ENCODE measurements at regions not wholly inside any gene's neighbourhood (a gene's known extent, or its start where the extent isn't known, plus 50 kb on each side); places are given as distances from the start of the nearest gene placed in this dataset.

- DNase-seq, result no peak
- no peaks in the 10 kb centered on the region for H3K4me1 Mint-ChIP-seq (ENCODE audit: low read depth)
- CTCF ChIA-PET, result no interaction called here
- no peaks in the 10 kb centered on the region for H3K36me3 Mint-ChIP-seq (ENCODE audit: low read depth)
- H3K27me3 Mint-ChIP-seq (ENCODE audit: low read depth), result no peaks in the 10 kb centered on the region
- H3K27ac Mint-ChIP-seq, result no peak overlapping the region
- no peak for ATAC-seq
- no peak overlapping the region for H3K4me3 Mint-ChIP-seq
- POLR2A ChIA-PET, result no interaction called here
- no peaks in the 10 kb centered on the region for H3K9me3 Mint-ChIP-seq (ENCODE audit: insufficient read depth)
Measured at GRCh38 chr18:72470391-72470790, 73.8 kb downstream of the CBLN2 start.

GRCh38 chr18:72468021-72468710, 76.0 kb downstream of the CBLN2 start:
- POLR2A ChIA-PET, result no interaction called here
- no peak for ATAC-seq
- Mint-ChIP-seq H3K4me1 (ENCODE audit: low read depth) (no peaks in the 10 kb centered on the region), H3K27ac (no peak overlapping the region), H3K27me3 (ENCODE audit: low read depth) (no peaks in the 10 kb centered on the region), H3K9me3 (ENCODE audit: insufficient read depth) (no peaks in the 10 kb centered on the region), H3K4me3 (no peak overlapping the region), H3K36me3 (ENCODE audit: low read depth) (no peaks in the 10 kb centered on the region)
- no peak for DNase-seq
- CTCF ChIA-PET, result no interaction called here

- no peak for ATAC-seq
- CTCF ChIA-PET, result no interaction called here
- Mint-ChIP-seq H3K36me3 (ENCODE audit: low read depth) (no peaks in the 10 kb centered on the region), H3K4me3 (no peak overlapping the region), H3K27me3 (ENCODE audit: low read depth) (no peaks in the 10 kb centered on the region), H3K27ac (no peak overlapping the region), H3K4me1 (ENCODE audit: low read depth) (no peaks in the 10 kb centered on the region), H3K9me3 (ENCODE audit: insufficient read depth) (no peaks in the 10 kb centered on the region)
- POLR2A ChIA-PET, result no interaction called here
- no peak for DNase-seq
Measured at GRCh38 chr18:72460210-72460680, 83.9 kb downstream of the CBLN2 start.

GRCh38 chr18:72458271-72458670, 85.9 kb downstream of the CBLN2 start:
- no peak overlapping the region for H3K27ac Mint-ChIP-seq
- no peak for DNase-seq
- H3K36me3 Mint-ChIP-seq (ENCODE audit: low read depth), result no peaks in the 10 kb centered on the region
- ATAC-seq, result no peak
- no peaks in the 10 kb centered on the region for H3K27me3 Mint-ChIP-seq (ENCODE audit: low read depth)
- H3K9me3 Mint-ChIP-seq (ENCODE audit: insufficient read depth), result peaks cover 4% of the 10 kb centered on the region
- ChIA-PET POLR2A (no interaction called here), CTCF (no interaction called here)
- no peak overlapping the region for H3K4me3 Mint-ChIP-seq
- H3K4me1 Mint-ChIP-seq (ENCODE audit: low read depth), result no peaks in the 10 kb centered on the region

GRCh38 chr18:72456802-72457201, 87.3 kb downstream of the CBLN2 start:
- Mint-ChIP-seq H3K27me3 (ENCODE audit: low read depth) (no peaks in the 10 kb centered on the region), H3K4me3 (no peak overlapping the region), H3K9me3 (ENCODE audit: insufficient read depth) (peaks cover 15% of the 10 kb centered on the region), H3K36me3 (ENCODE audit: low read depth) (no peaks in the 10 kb centered on the region), H3K4me1 (ENCODE audit: low read depth) (no peaks in the 10 kb centered on the region), H3K27ac (no peak overlapping the region)
- ChIA-PET CTCF (no interaction called here), POLR2A (no interaction called here)
- ATAC-seq (no peak), DNase-seq (no peak)

- DNase-seq (no peak), ATAC-seq (no peak)
- Mint-ChIP-seq H3K27ac (no peak overlapping the region), H3K36me3 (ENCODE audit: low read depth) (no peaks in the 10 kb centered on the region), H3K4me1 (ENCODE audit: low read depth) (no peaks in the 10 kb centered on the region), H3K4me3 (no peak overlapping the region), H3K9me3 (ENCODE audit: insufficient read depth) (peaks cover 15% of the 10 kb centered on the region), H3K27me3 (ENCODE audit: low read depth) (no peaks in the 10 kb centered on the region)
- CTCF ChIA-PET, result no interaction called here
- POLR2A ChIA-PET, result no interaction called here
Measured at GRCh38 chr18:72452328-72452727, 91.8 kb downstream of the CBLN2 start.

- H3K27ac Mint-ChIP-seq, result no peak overlapping the region
- ChIA-PET POLR2A (no interaction called here), CTCF (no interaction called here)
- ATAC-seq, result no peak
- no peaks in the 10 kb centered on the region for H3K4me1 Mint-ChIP-seq (ENCODE audit: low read depth)
- H3K9me3 Mint-ChIP-seq (ENCODE audit: insufficient read depth), result no peaks in the 10 kb centered on the region
- DNase-seq, result no peak
- no peaks in the 10 kb centered on the region for H3K27me3 Mint-ChIP-seq (ENCODE audit: low read depth)
- H3K4me3 Mint-ChIP-seq, result no peak overlapping the region
- no peaks in the 10 kb centered on the region for H3K36me3 Mint-ChIP-seq (ENCODE audit: low read depth)
Measured at GRCh38 chr18:72444798-72445155, 99.4 kb downstream of the CBLN2 start.

GRCh38 chr18:72444111-72444797, 99.9 kb downstream of the CBLN2 start:
- ChIA-PET POLR2A (no interaction called here), CTCF (no interaction called here)
- no peaks in the 10 kb centered on the region for H3K36me3 Mint-ChIP-seq (ENCODE audit: low read depth)
- DNase-seq, result no peak
- no peaks in the 10 kb centered on the region for H3K27me3 Mint-ChIP-seq (ENCODE audit: low read depth)
- H3K9me3 Mint-ChIP-seq (ENCODE audit: insufficient read depth), result no peaks in the 10 kb centered on the region
- H3K4me3 Mint-ChIP-seq, result no peak overlapping the region
- H3K4me1 Mint-ChIP-seq (ENCODE audit: low read depth), result no peaks in the 10 kb centered on the region
- ATAC-seq, result no peak
- H3K27ac Mint-ChIP-seq, result no peak overlapping the region

- Mint-ChIP-seq H3K27me3 (ENCODE audit: low read depth) (no peaks in the 10 kb centered on the region), H3K9me3 (ENCODE audit: insufficient read depth) (no peaks in the 10 kb centered on the region), H3K36me3 (ENCODE audit: low read depth) (no peaks in the 10 kb centered on the region), H3K27ac (no peak overlapping the region), H3K4me1 (ENCODE audit: low read depth) (no peaks in the 10 kb centered on the region), H3K4me3 (no peak overlapping the region)
- ATAC-seq (no peak), DNase-seq (no peak)
- CTCF ChIA-PET, result no interaction called here
- POLR2A ChIA-PET, result no interaction called here
Measured at GRCh38 chr18:72436401-72436800, 107.7 kb downstream of the CBLN2 start.

- ChIA-PET POLR2A (no interaction called here), CTCF (no interaction called here)
Measured at GRCh38 chr18:72433756-72434155, 110.4 kb downstream of the CBLN2 start.

GRCh38 chr18:72427721-72428120, 116.4 kb downstream of the CBLN2 start:
- POLR2A ChIA-PET, result no interaction called here
- no peak for ATAC-seq
- H3K27me3 Mint-ChIP-seq (ENCODE audit: low read depth), result no peaks in the 10 kb centered on the region
- H3K36me3 Mint-ChIP-seq (ENCODE audit: low read depth), result no peaks in the 10 kb centered on the region
- H3K27ac Mint-ChIP-seq, result no peak overlapping the region
- no peaks in the 10 kb centered on the region for H3K4me1 Mint-ChIP-seq (ENCODE audit: low read depth)
- H3K4me3 Mint-ChIP-seq, result no peak overlapping the region
- DNase-seq, result no peak
- CTCF ChIA-PET, result no interaction called here
- no peaks in the 10 kb centered on the region for H3K9me3 Mint-ChIP-seq (ENCODE audit: insufficient read depth)

More at GRCh38 chr18:72433756-72434155, 110.4 kb downstream of the CBLN2 start:
- H3K27me3 Mint-ChIP-seq (ENCODE audit: low read depth), result no peaks in the 10 kb centered on the region
- H3K27ac Mint-ChIP-seq, result no peak overlapping the region
- DNase-seq (no peak), ATAC-seq (no peak)
- no peak overlapping the region for H3K4me3 Mint-ChIP-seq
- no peaks in the 10 kb centered on the region for H3K4me1 Mint-ChIP-seq (ENCODE audit: low read depth)
- H3K9me3 Mint-ChIP-seq (ENCODE audit: insufficient read depth), result no peaks in the 10 kb centered on the region
- no peaks in the 10 kb centered on the region for H3K36me3 Mint-ChIP-seq (ENCODE audit: low read depth)

- Mint-ChIP-seq H3K4me1 (ENCODE audit: low read depth) (no peaks in the 10 kb centered on the region), H3K27me3 (ENCODE audit: low read depth) (no peaks in the 10 kb centered on the region), H3K4me3 (no peak overlapping the region), H3K27ac (no peak overlapping the region), H3K36me3 (ENCODE audit: low read depth) (no peaks in the 10 kb centered on the region), H3K9me3 (ENCODE audit: insufficient read depth) (no peaks in the 10 kb centered on the region)
- ChIA-PET POLR2A (no interaction called here), CTCF (no interaction called here)
- DNase-seq (no peak), ATAC-seq (no peak)
Measured at GRCh38 chr18:72419914-72420313, 124.2 kb downstream of the CBLN2 start.

GRCh38 chr18:72412927-72413326, 131.2 kb downstream of the CBLN2 start:
- ATAC-seq (no peak), DNase-seq (no peak)
- no peak overlapping the region for H3K4me3 Mint-ChIP-seq
- no peak overlapping the region for H3K27ac Mint-ChIP-seq
- CTCF ChIA-PET, result no interaction called here
- no peaks in the 10 kb centered on the region for H3K9me3 Mint-ChIP-seq (ENCODE audit: insufficient read depth)
- H3K36me3 Mint-ChIP-seq (ENCODE audit: low read depth), result no peaks in the 10 kb centered on the region
- POLR2A ChIA-PET, result no interaction called here
- no peaks in the 10 kb centered on the region for H3K4me1 Mint-ChIP-seq (ENCODE audit: low read depth)
- H3K27me3 Mint-ChIP-seq (ENCODE audit: low read depth), result no peaks in the 10 kb centered on the region

Measured in activated CD8-positive, alpha-beta T cell treated with anti-CD3 and anti-CD28 coated beads, Interleukin-2, amount 10 ng/mL, durations not matched to agents 7 days and 5 days (primary cell).